H9 (cell line): ENCODE measurements at regions not wholly inside any gene's neighbourhood (a gene's known extent, or its start where the extent isn't known, plus 50 kb on each side); places are given as distances from the start of the nearest gene placed in this dataset.

ENCODE experiments used
- DNase-seq: peaks from one replicate; pipeline ENCODE4 v3.0.0-alpha.2; 2017
- H2AFZ ChIP-seq: one replicate; pipeline ENCODE4 v1.6.1; 2013; ENCODE audit warnings: mild to moderate bottlenecking, low read length, control low read depth, moderate library complexity
- H2AK5ac ChIP-seq: 2 replicates; pipeline ENCODE4 v1.6.1; 2013; ENCODE audit warnings: low read length, control low read depth, mixed read lengths; ENCODE audit not compliant: insufficient read length
- H2BK120ac ChIP-seq: one replicate; pipeline ENCODE4 v1.6.1; 2013; ENCODE audit warnings: low read depth, mild to moderate bottlenecking, low read length, control low read depth, inconsistent platforms; ENCODE audit not compliant: poor library complexity, severe bottlenecking
- H2BK12ac ChIP-seq: 2 replicates; pipeline ENCODE4 v1.6.1; 2013; ENCODE audit warnings: low read length, control low read depth, mixed read lengths, low read depth; ENCODE audit not compliant: insufficient read length
- H2BK15ac ChIP-seq: 2 replicates; pipeline ENCODE4 v1.6.1; 2013; ENCODE audit warnings: low read depth, low read length, control low read depth
- H2BK20ac ChIP-seq: one replicate; pipeline ENCODE4 v1.6.1; 2013; ENCODE audit warnings: low read depth, mild to moderate bottlenecking, low read length, control low read depth, inconsistent platforms; ENCODE audit not compliant: poor library complexity, severe bottlenecking
- H2BK5ac ChIP-seq: 2 replicates; pipeline ENCODE4 v1.6.1; 2013; ENCODE audit warnings: low read length, control low read depth, mixed read lengths; ENCODE audit not compliant: insufficient read length
- H3K14ac ChIP-seq: 2 replicates; pipeline ENCODE4 v1.6.1; 2013; ENCODE audit warnings: low read length, control low read depth; ENCODE audit not compliant: insufficient read depth
- H3K18ac ChIP-seq: 2 replicates; pipeline ENCODE4 v1.6.1; 2013; ENCODE audit warnings: low read depth, mild to moderate bottlenecking, mixed read lengths, low read length, control low read depth; ENCODE audit not compliant: insufficient read length
- H3K23ac ChIP-seq: 2 replicates; pipeline ENCODE4 v1.6.1; 2013; ENCODE audit warnings: low read length, control low read depth, mixed read lengths, low read depth; ENCODE audit not compliant: insufficient read length
- H3K23me2 ChIP-seq: 2 replicates; pipeline ENCODE4 v1.6.1; 2013; ENCODE audit warnings: low read depth, mild to moderate bottlenecking, mixed read lengths, low read length, control low read depth; ENCODE audit not compliant: insufficient read length, poor library complexity, severe bottlenecking
- H3K27ac ChIP-seq: 2 replicates; pipeline ENCODE4 v1.5.1; 2013; ENCODE audit warnings: low read length, control low read depth, mixed read lengths, low read depth; ENCODE audit not compliant: insufficient read length
- H3K27me3 ChIP-seq: 2 replicates; pipeline ENCODE4 v1.6.1; 2013; ENCODE audit warnings: low read length, control low read depth, inconsistent platforms; ENCODE audit not compliant: insufficient read depth
- H3K4ac ChIP-seq: 2 replicates; pipeline ENCODE4 v1.6.1; 2013; ENCODE audit warnings: low read depth, mild to moderate bottlenecking, control low read depth, inconsistent platforms, low read length, moderate library complexity
- H3K4me1 ChIP-seq: 2 replicates; pipeline ENCODE4 v1.6.1; 2013; ENCODE audit warnings: low read length, control low read depth, inconsistent platforms; ENCODE audit not compliant: insufficient read depth
- H3K4me2 ChIP-seq: 2 replicates; pipeline ENCODE4 v1.6.1; 2013; ENCODE audit warnings: low read length, control low read depth, mixed read lengths; ENCODE audit not compliant: insufficient read length, insufficient read depth
- H3K56ac ChIP-seq: 2 replicates; pipeline ENCODE4 v1.6.1; 2013; ENCODE audit warnings: low read depth, mild to moderate bottlenecking, mixed read lengths, low read length, control low read depth; ENCODE audit not compliant: insufficient read length
- H3K79me1 ChIP-seq: 2 replicates; pipeline ENCODE4 v1.6.1; 2013; ENCODE audit warnings: low read depth, mild to moderate bottlenecking, moderate library complexity, low read length, control low read depth, inconsistent platforms; ENCODE audit not compliant: insufficient read depth, poor library complexity, severe bottlenecking
- H3K79me2 ChIP-seq: 2 replicates; pipeline ENCODE4 v1.6.1; 2013; ENCODE audit warnings: low read length, control low read depth, inconsistent platforms; ENCODE audit not compliant: insufficient read depth
- H3K9ac ChIP-seq: 2 replicates; pipeline ENCODE4 v1.6.1; 2013; ENCODE audit warnings: low read length, control low read depth, mixed read lengths; ENCODE audit not compliant: insufficient read length; ENCODE audit errors: extremely low read depth
- H3K9me3 ChIP-seq: one replicate; pipeline ENCODE4 v1.6.1; 2013; ENCODE audit warnings: low read depth, low read length, inconsistent platforms; ENCODE audit not compliant: control insufficient read depth
- H3T11ph ChIP-seq: one replicate; pipeline ENCODE4 v1.6.1; 2013; ENCODE audit warnings: mild to moderate bottlenecking, low read length, control low read depth, inconsistent platforms
- H4K20me1 ChIP-seq: one replicate; pipeline ENCODE4 v1.6.1; 2013; ENCODE audit not compliant: control insufficient read depth, insufficient read length, insufficient read depth
- H4K5ac ChIP-seq: 2 replicates; pipeline ENCODE4 v1.6.1; 2013; ENCODE audit warnings: low read depth, mild to moderate bottlenecking, mixed read lengths, low read length, control low read depth; ENCODE audit not compliant: insufficient read length
- H4K8ac ChIP-seq: replicated peaks from 2 replicates; pipeline ENCODE4 v1.6.1; 2013; ENCODE audit warnings: low read length, control low read depth, mixed read lengths, low read depth; ENCODE audit not compliant: insufficient read length
- H4K91ac ChIP-seq: 2 replicates; pipeline ENCODE4 v1.6.1; 2013; ENCODE audit warnings: low read depth, mild to moderate bottlenecking, moderate library complexity, mixed read lengths, low read length, control low read depth; ENCODE audit not compliant: insufficient read length
- H3K27ac Mint-ChIP-seq, 3 experiments: 2 replicates in 2 of 3; 3 replicates in 1 of 3; pipeline ENCODE4 v1.8.0; 2020 to 2021; ENCODE audit warnings: mixed read lengths in 3 of 3, mild to moderate bottlenecking in 1 of 3, moderate library complexity in 1 of 3
- H3K27me3 Mint-ChIP-seq: 2 replicates; pipeline ENCODE4 v1.8.0; 2021; ENCODE audit warnings: low read depth, mild to moderate bottlenecking, moderate library complexity, mixed read lengths
- H3K36me3 Mint-ChIP-seq, 3 experiments: 2 replicates in 2 of 3; 3 replicates in 1 of 3; pipeline ENCODE4 v1.8.0; 2020 to 2021; ENCODE audit warnings: low read depth in 3 of 3, mixed read lengths in 3 of 3; ENCODE audit not compliant: insufficient read depth in 1 of 3
- H3K4me1 Mint-ChIP-seq, 2 experiments: 2 replicates each; pipeline ENCODE4 v1.8.0; 2020; ENCODE audit warnings: mixed read lengths in 2 of 2
- H3K4me3 Mint-ChIP-seq, 2 experiments: 2 replicates in 1 of 2; 3 replicates in 1 of 2; pipeline ENCODE4 v1.8.0; 2020 to 2021; ENCODE audit warnings: mild to moderate bottlenecking in 2 of 2, mixed read lengths in 2 of 2, moderate library complexity in 1 of 2
- H3K9me3 Mint-ChIP-seq, 2 experiments: 2 replicates in 1 of 2; 3 replicates in 1 of 2; pipeline ENCODE4 v1.8.0; 2020; ENCODE audit warnings: mild to moderate bottlenecking in 2 of 2, mixed read lengths in 2 of 2, moderate library complexity in 1 of 2
- CTCF ChIP-seq: fragments of 200-600 bp; sonication (generic); conservative IDR thresholded peaks from 3 replicates; pipeline ENCODE4 v1.8.0; 2021; ENCODE audit warnings: antibody characterized with exemption, mild to moderate bottlenecking
- WGBS: extraction: QIAGEN DNeasy Blood & Tissue Kit; methylation state at CpG from one replicate; pipeline ENCODE4 v1.1.7; 2013; ENCODE audit warnings: missing lambda C conversion rate, low lambda C conversion rate, mixed read lengths; ENCODE audit not compliant: insufficient read length; ENCODE audit errors: extremely low coverage; 5-methylcytosine and 5-hydroxymethylcytosine counted together

- no peak overlapping the region for H2BK5ac ChIP-seq
- H3K4me1 ChIP-seq = no peaks in the 10 kb centered on the region
- no peaks in the 10 kb centered on the region for H3K9me3 ChIP-seq
- no peaks in the 10 kb centered on the region for H3K79me1 ChIP-seq
- no peak overlapping the region for H2BK15ac ChIP-seq
- H3K27ac ChIP-seq = no peak overlapping the region
- peaks cover 11% of the 10 kb centered on the region for H3K27me3 Mint-ChIP-seq
- DNase-seq = no peak
- H3T11ph ChIP-seq = no peak overlapping the region
- H4K20me1 ChIP-seq = no peaks in the 10 kb centered on the region
- no peak overlapping the region; a peak in 1 of 7 replicates for H3K27ac Mint-ChIP-seq
- H3K36me3 Mint-ChIP-seq = no peaks in the 10 kb centered on the region
- H4K91ac ChIP-seq = no peak overlapping the region
- WGBS = no CpG with 5 or more reads among the region's 22 CpGs
- H2BK120ac ChIP-seq = no peak overlapping the region
- H4K8ac ChIP-seq = no peak overlapping the region
- H4K5ac ChIP-seq = no peak overlapping the region
- no peak overlapping the region for H3K4me2 ChIP-seq
- no peak overlapping the region for H3K18ac ChIP-seq
- H3K27me3 ChIP-seq = no peaks in the 10 kb centered on the region
- no peaks in the 10 kb centered on the region for H3K23me2 ChIP-seq
- peaks cover 0 to 11% of the 10 kb centered on the region in 2 experiments; a peak in 1 of 4 replicates for H3K4me1 Mint-ChIP-seq
- no peak overlapping the region for H2BK20ac ChIP-seq
- H3K56ac ChIP-seq = no peak overlapping the region
- TF ChIP-seq CTCF = no peak
- H2AK5ac ChIP-seq = no peak overlapping the region
- H3K23ac ChIP-seq = no peak overlapping the region
- H2BK12ac ChIP-seq = no peak overlapping the region
- no peak overlapping the region for H3K14ac ChIP-seq
- no peak overlapping the region for H3K9ac ChIP-seq
- no peak overlapping the region for H3K4ac ChIP-seq
- no peaks in the 10 kb centered on the region for H3K9me3 Mint-ChIP-seq
- H3K79me2 ChIP-seq = no peaks in the 10 kb centered on the region
- no peak overlapping the region for H2AFZ ChIP-seq
- no peak overlapping the region for H3K4me3 Mint-ChIP-seq
Observed at GRCh38 chr9:89778100-89779090, 173.6 kb downstream of the GADD45G start.
